VCaP (cell line): ENCODE measurements at regions not wholly inside any gene's neighbourhood (a gene's known extent, or its start where the extent isn't known, plus 50 kb on each side); places are given as distances from the start of the nearest gene placed in this dataset.

Source experiments
- H3K27ac ChIP-seq: fragments of 450-650 bp; 2 replicates; pipeline ENCODE4 v1.5.1; 2017
- TF ChIP-seq, protein P1 (sequence below): fragments of 450-650 bp; conservative IDR thresholded peaks from 2 replicates; pipeline ENCODE4 v1.5.1; 2017; ENCODE audit warnings: mild to moderate bottlenecking, moderate library complexity

DNA sequence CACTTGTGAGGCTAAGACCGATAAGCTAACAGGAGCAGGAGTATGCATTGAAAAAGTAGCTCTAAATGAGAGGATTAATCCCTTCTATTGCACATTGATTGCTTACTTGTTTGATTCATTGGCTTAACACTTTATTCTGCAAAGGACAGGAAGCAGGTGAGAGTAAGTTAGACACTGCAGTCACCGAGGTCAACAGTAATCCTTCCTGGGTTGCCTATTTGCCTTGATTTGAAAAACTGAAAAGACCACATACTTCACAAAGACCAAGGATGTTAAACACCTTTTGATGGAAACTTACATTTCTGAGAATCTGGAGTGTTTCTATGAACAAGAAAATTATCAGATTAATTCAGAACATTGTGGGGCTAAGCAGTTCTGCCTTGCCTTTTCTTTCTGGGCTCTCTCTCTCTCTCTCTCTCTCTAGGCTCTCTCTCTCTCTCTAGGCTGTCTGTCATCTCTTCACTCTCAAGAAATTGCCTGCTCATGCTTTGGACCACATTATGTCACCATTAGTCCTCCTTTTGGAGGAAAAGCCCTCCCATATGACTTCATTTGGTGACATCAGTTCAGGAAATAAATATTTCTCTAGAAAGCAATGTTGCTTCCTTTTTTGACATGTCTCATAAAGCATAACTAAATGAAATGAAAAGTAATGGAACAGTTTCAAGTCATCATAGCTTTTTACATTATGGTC, 103.8 kb downstream of the TNFSF18 start:
- TF ChIP-seq, protein P1, sequence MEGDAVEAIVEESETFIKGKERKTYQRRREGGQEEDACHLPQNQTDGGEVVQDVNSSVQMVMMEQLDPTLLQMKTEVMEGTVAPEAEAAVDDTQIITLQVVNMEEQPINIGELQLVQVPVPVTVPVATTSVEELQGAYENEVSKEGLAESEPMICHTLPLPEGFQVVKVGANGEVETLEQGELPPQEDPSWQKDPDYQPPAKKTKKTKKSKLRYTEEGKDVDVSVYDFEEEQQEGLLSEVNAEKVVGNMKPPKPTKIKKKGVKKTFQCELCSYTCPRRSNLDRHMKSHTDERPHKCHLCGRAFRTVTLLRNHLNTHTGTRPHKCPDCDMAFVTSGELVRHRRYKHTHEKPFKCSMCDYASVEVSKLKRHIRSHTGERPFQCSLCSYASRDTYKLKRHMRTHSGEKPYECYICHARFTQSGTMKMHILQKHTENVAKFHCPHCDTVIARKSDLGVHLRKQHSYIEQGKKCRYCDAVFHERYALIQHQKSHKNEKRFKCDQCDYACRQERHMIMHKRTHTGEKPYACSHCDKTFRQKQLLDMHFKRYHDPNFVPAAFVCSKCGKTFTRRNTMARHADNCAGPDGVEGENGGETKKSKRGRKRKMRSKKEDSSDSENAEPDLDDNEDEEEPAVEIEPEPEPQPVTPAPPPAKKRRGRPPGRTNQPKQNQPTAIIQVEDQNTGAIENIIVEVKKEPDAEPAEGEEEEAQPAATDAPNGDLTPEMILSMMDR, result no peak
- no peak overlapping the region for H3K27ac ChIP-seq

DNA sequence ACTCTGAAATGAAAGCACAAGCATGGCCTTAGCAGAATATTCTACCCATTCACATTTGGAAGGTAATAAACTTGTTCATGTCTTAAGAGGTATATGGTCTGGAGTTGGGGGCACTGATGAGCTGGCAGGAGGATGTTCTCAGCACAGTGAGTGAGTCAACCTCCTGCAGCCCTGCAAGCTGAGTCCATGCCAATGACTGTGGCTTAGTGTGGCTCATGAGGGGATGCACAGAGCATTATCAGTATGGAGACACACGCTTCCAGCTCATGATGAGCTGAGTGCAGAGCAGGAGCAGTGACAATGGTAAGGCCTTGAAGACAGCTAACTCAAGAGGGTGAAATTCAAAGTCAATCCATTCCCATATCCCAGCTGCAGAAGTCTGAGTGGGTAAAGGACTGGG, 102.3 kb downstream of the TNFSF18 start:
- TF ChIP-seq, protein P1, result no peak
- H3K27ac ChIP-seq, result no peak overlapping the region

DNA sequence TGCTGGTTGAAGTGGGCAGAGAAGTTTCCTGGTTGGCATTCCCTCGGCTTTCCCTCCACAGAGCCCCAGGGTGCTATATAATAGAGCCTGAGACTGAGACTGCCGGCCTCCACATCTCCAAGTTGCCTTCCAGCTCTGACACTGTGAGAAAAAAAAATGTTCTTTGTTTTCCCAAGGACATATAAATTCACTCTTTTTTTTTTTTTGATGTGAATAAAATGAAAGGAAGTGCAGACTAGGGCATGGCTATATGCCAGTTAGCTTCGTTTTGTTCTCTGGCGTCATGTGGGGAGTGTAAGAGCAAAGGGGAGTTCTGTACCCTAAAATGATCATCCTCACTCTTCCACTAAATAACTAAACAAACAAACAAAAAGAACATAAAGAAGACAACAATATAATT, 101.6 kb downstream of the TNFSF18 start:
- TF ChIP-seq, protein P1, result no peak
- H3K27ac ChIP-seq, result no peak overlapping the region

- no peak overlapping the region for H3K27ac ChIP-seq
- TF ChIP-seq, protein P1, result no peak
These were observed 100.2 kb downstream of the TNFSF18 start for GRCh38 chr1:172950528-172950927.

DNA sequence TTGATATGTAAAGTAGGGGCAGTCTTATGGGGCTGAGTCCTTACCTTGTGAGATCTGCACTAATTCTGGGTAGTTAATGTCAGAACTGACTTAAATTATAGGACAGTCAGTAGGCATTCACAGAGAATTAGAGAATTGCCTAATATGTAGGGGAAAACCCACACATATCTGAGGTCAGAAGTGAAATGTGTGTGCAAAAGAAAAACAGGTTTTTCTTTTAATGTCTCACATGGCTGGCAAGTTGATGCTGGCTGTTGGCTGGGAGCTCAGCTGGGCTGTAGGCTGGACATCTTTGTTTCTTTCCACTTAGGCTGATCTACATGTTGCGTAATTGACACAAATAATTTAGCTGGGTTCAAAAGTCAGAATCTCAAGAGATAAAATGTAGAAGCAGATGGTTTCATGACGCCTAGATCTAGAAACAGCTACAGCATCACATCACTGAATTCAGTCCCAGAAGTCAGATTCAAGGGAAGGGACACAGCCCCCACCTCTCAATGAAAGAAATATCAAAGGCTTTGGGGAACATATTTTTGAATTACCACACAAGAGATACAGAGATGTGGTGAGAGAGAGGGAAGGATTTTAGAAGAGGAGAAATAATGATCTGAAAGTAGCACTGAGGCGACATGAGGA, 98.9 kb downstream of the TNFSF18 start:
- H3K27ac ChIP-seq, result no peak overlapping the region
- TF ChIP-seq, protein P1, result no peak

DNA sequence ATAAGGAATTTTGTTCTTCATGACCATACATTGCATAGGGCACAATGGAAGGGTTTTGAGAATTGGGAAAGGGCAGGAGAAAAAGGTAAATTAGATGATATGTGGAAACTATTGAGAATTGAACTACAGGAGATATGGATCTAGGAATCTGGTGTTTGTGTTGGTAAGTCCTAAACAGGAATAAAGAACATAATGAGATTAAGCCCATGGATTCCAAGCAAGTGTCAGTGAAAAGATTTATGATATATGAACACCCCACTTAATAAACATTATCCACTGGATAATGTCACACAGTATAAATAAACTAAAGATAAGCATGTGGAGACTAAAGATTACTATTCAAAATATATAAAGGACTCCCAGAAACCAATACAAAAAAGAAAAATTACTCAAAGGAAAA, 98.2 kb downstream of the TNFSF18 start:
- H3K27ac ChIP-seq, result no peak overlapping the region
- TF ChIP-seq, protein P1, result no peak

- H3K27ac ChIP-seq, result no peak overlapping the region
- TF ChIP-seq, protein P1, result no peak
These were observed 96.1 kb downstream of the TNFSF18 start for GRCh38 chr1:172954476-172955150.
